ENCODE measurements at regions not wholly inside any gene's neighbourhood (a gene's known extent, or its start where the extent isn't known, plus 50 kb on each side); places are given as distances from the start of the nearest gene placed in this dataset.

DNA sequence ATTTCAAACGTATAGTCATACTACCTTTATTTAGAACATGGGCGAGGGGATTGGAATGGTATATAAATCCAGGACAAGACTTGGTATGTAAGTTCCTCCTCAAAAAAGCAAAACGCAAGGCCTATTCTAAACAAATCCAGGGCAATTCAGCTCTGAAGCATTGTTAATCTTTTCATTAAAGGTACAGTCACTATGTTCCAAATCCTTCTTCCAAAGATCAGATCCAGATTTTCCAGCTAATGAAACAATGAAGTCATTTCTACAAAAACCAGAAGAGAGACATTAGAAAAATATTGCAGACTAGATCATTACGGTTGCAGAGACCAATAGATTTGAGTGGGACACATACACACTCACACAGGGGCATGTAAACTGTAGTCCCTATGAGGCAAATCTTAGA, 116.1 kb upstream of the BNC2 start:
- TF ChIP-seq CTCF (conservative IDR thresholded peaks at IDR 0.05): no peak
- H3K9me3 Mint-ChIP-seq: no peaks in the 10 kb centered on the region
- Histone ChIP-seq H3K27me3 (ENCODE audit: control insufficient read depth, insufficient read depth, low read length, poor library complexity, severe bottlenecking) (no peaks in the 10 kb centered on the region), H3K9me3 (ENCODE audit: control insufficient read depth, low read length) (no peaks in the 10 kb centered on the region), H3K27ac (ENCODE audit: low read depth, low read length) (no peak overlapping the region), H3K36me3 (ENCODE audit: control insufficient read depth, insufficient read depth, low read length) (no peaks in the 10 kb centered on the region), H3K9ac (ENCODE audit: extremely low read depth, low read length, poor library complexity, severe bottlenecking) (no peak overlapping the region), H3K4me1 (ENCODE audit: control insufficient read depth, insufficient read depth, low read length) (no peaks in the 10 kb centered on the region), H3K4me3 (ENCODE audit: low read length) (no peak overlapping the region)
- H3K27ac Mint-ChIP-seq: no peak overlapping the region
- H3K4me1 Mint-ChIP-seq: peaks cover 11% of the 10 kb centered on the region
- DNase-seq: no peak
- 86 to 89% methylated on average over 1 to 3 of the region's 4 CpGs for WGBS, 2 experiments (ENCODE audit: insufficient coverage in 1 of 2, insufficient read length in 1 of 2)
- no peaks in the 10 kb centered on the region for H3K36me3 Mint-ChIP-seq (ENCODE audit: low read depth)
- H3K4me3 Mint-ChIP-seq: no peak overlapping the region
- no peaks in the 10 kb centered on the region for H3K27me3 Mint-ChIP-seq (ENCODE audit: insufficient read depth)

DNA sequence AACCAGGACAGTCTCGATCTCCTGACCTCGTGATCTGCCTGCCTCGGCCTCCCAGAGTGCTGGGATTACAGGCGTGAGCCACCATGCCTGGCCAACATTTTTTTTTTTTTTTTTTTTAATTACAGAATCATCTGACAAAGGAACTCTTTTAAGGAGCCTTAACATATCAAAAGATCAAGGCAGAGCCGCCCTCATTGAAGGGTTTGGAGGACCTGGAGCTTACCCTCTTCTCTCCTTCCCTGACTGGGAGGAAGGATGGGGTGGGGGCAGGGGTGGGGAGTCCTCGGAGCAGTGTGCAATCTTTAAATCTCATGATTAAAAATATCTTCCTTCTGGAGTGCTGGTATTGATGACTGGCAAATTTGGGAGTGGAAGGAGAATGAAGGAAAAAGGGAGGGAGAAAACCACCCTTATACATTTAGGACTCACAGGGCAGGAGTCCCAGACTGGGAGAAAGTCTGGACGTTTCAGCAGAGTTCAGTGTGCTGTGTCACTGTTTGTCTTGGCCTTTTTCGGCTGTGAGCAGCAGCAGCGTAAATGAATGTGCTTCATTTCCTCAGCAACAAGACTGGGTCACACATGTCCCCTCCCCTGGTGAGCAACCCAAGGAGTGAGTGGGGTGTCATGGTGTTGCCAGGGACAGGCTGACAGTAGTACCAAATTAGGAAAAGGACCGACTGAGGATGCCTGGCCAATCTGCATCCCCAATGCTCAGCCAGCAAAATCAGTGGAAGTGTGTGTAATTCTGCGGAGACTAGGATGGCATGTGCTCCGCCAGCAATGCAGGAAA, 115.3 kb upstream of the BNC2 start:
- 84 to 93% methylated on average over 3 to 11 of the region's 12 CpGs for WGBS, 2 experiments (ENCODE audit: insufficient coverage in 1 of 2, insufficient read length in 1 of 2)
- H3K9me3 Mint-ChIP-seq: no peaks in the 10 kb centered on the region
- H3K9ac ChIP-seq (ENCODE audit: extremely low read depth, low read length, poor library complexity, severe bottlenecking): no peak overlapping the region
- no peak for TF ChIP-seq CTCF (conservative IDR thresholded peaks at IDR 0.05)
- H3K4me1 Mint-ChIP-seq: peaks cover 11% of the 10 kb centered on the region
- H3K27me3 Mint-ChIP-seq (ENCODE audit: insufficient read depth): no peaks in the 10 kb centered on the region
- no peaks in the 10 kb centered on the region for H3K36me3 Mint-ChIP-seq (ENCODE audit: low read depth)
- no peak overlapping the region for H3K4me3 ChIP-seq (ENCODE audit: low read length)
- no peaks in the 10 kb centered on the region for H3K27me3 ChIP-seq (ENCODE audit: control insufficient read depth, insufficient read depth, low read length, poor library complexity, severe bottlenecking)
- no peak overlapping the region for H3K27ac ChIP-seq (ENCODE audit: low read depth, low read length)
- H3K36me3 ChIP-seq (ENCODE audit: control insufficient read depth, insufficient read depth, low read length): no peaks in the 10 kb centered on the region
- H3K27ac Mint-ChIP-seq: no peak overlapping the region
- H3K4me1 ChIP-seq (ENCODE audit: control insufficient read depth, insufficient read depth, low read length): no peaks in the 10 kb centered on the region
- no peaks in the 10 kb centered on the region for H3K9me3 ChIP-seq (ENCODE audit: control insufficient read depth, low read length)
- no peak overlapping the region for H3K4me3 Mint-ChIP-seq
- DNase-seq: no peak

- H3K4me3 ChIP-seq (ENCODE audit: low read length): no peak overlapping the region
- 92 to 94% methylated on average over 8 to 11 of the region's 11 CpGs for WGBS, 2 experiments (ENCODE audit: insufficient coverage in 1 of 2, insufficient read length in 1 of 2)
- no peak overlapping the region for H3K4me3 Mint-ChIP-seq
- no peaks in the 10 kb centered on the region for H3K36me3 Mint-ChIP-seq (ENCODE audit: low read depth)
- DNase-seq: no peak
- H3K27ac ChIP-seq (ENCODE audit: low read depth, low read length): no peak overlapping the region
- no peak overlapping the region for H3K9ac ChIP-seq (ENCODE audit: extremely low read depth, low read length, poor library complexity, severe bottlenecking)
- no peaks in the 10 kb centered on the region for H3K9me3 ChIP-seq (ENCODE audit: control insufficient read depth, low read length)
- no peak overlapping the region for H3K27ac Mint-ChIP-seq
- no peak for TF ChIP-seq CTCF (conservative IDR thresholded peaks at IDR 0.05)
- no peaks in the 10 kb centered on the region for H3K27me3 Mint-ChIP-seq (ENCODE audit: insufficient read depth)
- H3K9me3 Mint-ChIP-seq: peaks cover 5% of the 10 kb centered on the region
- no peaks in the 10 kb centered on the region for H3K4me1 ChIP-seq (ENCODE audit: control insufficient read depth, insufficient read depth, low read length)
- peaks cover 11% of the 10 kb centered on the region for H3K4me1 Mint-ChIP-seq
- no peaks in the 10 kb centered on the region for H3K36me3 ChIP-seq (ENCODE audit: control insufficient read depth, insufficient read depth, low read length)
- H3K27me3 ChIP-seq (ENCODE audit: control insufficient read depth, insufficient read depth, low read length, poor library complexity, severe bottlenecking): no peaks in the 10 kb centered on the region
These were observed 112.4 kb upstream of the BNC2 start for GRCh38 chr9:16982780-16983310.

Data from endodermal cell (in vitro differentiated cells).